HepG2 (cell line): ENCODE measurements at regions not wholly inside any gene's neighbourhood (a gene's known extent, or its start where the extent isn't known, plus 50 kb on each side); places are given as distances from the start of the nearest gene placed in this dataset.

Experiments
- ATAC-seq: fragments of 200-7000 bp; cut with Tn5 transposase; 3 replicates; pipeline ENCODE4 v1.9.1; 2020; ENCODE audit warnings: mild to moderate bottlenecking, moderate library complexity
- BruUV-seq: library from RNA; stranded (reverse); fragments of 400-500 nt; replicated peaks from 2 replicates; lab custom pipeline; 2021; lab: Mats Ljungman, UMichigan
- CTCF ChIA-PET: fragments of 300-600 bp; formaldehyde crosslinking; extraction: SDS; loops from one replicate; lab custom pipeline; 2021; ENCODE audit warnings: low total read pairs, inconsistent platforms, low intra/inter-chr PET ratio; lab: Yijun Ruan, JAX
- POLR2A ChIA-PET: fragments of 350-600 bp; sonication (Branson Sonifier 250); formaldehyde crosslinking; loops from one replicate; lab custom pipeline; 2020; ENCODE audit warnings: antibody characterized with exemption, inconsistent platforms; lab: Yijun Ruan, JAX
- DNase-seq: peaks from one replicate; pipeline ENCODE4 v3.0.0-alpha.2; 2015; ENCODE audit warnings: low spot score
- FAIRE-seq: peaks from 3 replicates; lab custom pipeline; 2011; peaks lifted over from hg19 to GRCh38; lab: Jason Lieb, UNC
- H2AFZ ChIP-seq: one replicate; pipeline ENCODE4 v1.6.1; 2011; ENCODE audit warnings: low read length, inconsistent platforms
- H3K27ac ChIP-seq: fragments of 300-600 bp; 3 replicates; pipeline ENCODE4 v1.8.0; 2011; ENCODE audit warnings: mixed run types, mild to moderate bottlenecking, mixed read lengths, low read length, inconsistent platforms; ENCODE audit not compliant: insufficient read depth; ENCODE audit errors: extremely low read length
- H3K27me3 ChIP-seq, 2 experiments: fragments of 200-600 bp in 1 of 2; 2 replicates in 1 of 2; 3 replicates in 1 of 2; pipeline versions ENCODE4 v1.6.0 to v1.8.0; 2011; ENCODE audit warnings: low read length in 2 of 2, mild to moderate bottlenecking in 2 of 2, moderate library complexity in 2 of 2, inconsistent platforms in 1 of 2; ENCODE audit not compliant: insufficient read depth in 2 of 2, control insufficient read depth in 1 of 2
- H3K36me3 ChIP-seq, 2 experiments: fragments of 200-600 bp in 1 of 2; replicated peaks in 1 of 2; 2 replicates in 1 of 2; 3 replicates in 1 of 2; pipeline versions ENCODE4 v1.5.1 to v1.8.0; 2011; ENCODE audit warnings: low read length in 2 of 2, inconsistent platforms in 1 of 2; ENCODE audit not compliant: insufficient read depth in 2 of 2, control insufficient read depth in 1 of 2
- H3K4me1 ChIP-seq: 2 replicates; pipeline ENCODE4 v1.5.1; 2012; ENCODE audit warnings: low read length, inconsistent platforms; ENCODE audit not compliant: insufficient read depth
- H3K4me2 ChIP-seq: 2 replicates; pipeline ENCODE4 v1.6.0; 2011; ENCODE audit warnings: low read depth, low read length, inconsistent platforms
- H3K4me3 ChIP-seq, 3 experiments: fragments of 200-600 bp in 1 of 3; sonication (generic), shearing (Covaris generic) in 1 of 3; replicated peaks in 1 of 3; 2 replicates each; pipeline ENCODE4 v1.5.1; 2011 to 2016; ENCODE audit warnings: low read length in 3 of 3, inconsistent platforms in 2 of 3, low read depth in 2 of 3, mild to moderate bottlenecking in 2 of 3, control low read depth in 1 of 3, mixed read lengths in 1 of 3; ENCODE audit not compliant: insufficient read depth in 1 of 3
- H3K79me2 ChIP-seq: one replicate; pipeline ENCODE4 v1.6.1; 2011; ENCODE audit warnings: low read length, inconsistent platforms; ENCODE audit not compliant: insufficient read depth
- H3K9ac ChIP-seq: 2 replicates; pipeline ENCODE4 v1.6.0; 2011; ENCODE audit warnings: mild to moderate bottlenecking, low read depth, low read length, inconsistent platforms; ENCODE audit not compliant: insufficient read depth
- H3K9me3 ChIP-seq: 2 replicates; pipeline ENCODE4 v1.5.1; 2012; ENCODE audit warnings: mild to moderate bottlenecking, low read length
- H4K20me1 ChIP-seq: 2 replicates; pipeline ENCODE4 v1.6.0; 2011; ENCODE audit warnings: inconsistent platforms, mild to moderate bottlenecking, low read length, moderate library complexity; ENCODE audit not compliant: insufficient read depth
- HDAC6 ChIP-seq: fragments of 200-600 bp; sonication (generic); IDR thresholded peaks from 2 replicates; pipeline ENCODE4 v1.7.0; 2017; ENCODE audit warnings: mild to moderate bottlenecking, antibody characterized with exemption, low read length, low read depth
- HOXA3 ChIP-seq: sonication (generic); formaldehyde crosslinking; IDR thresholded peaks from 2 replicates; pipeline ENCODE4 v1.5.0; 2020; ENCODE audit warnings: missing genetic modification reagents
- KDM6A ChIP-seq: IDR thresholded peaks from 2 replicates; pipeline ENCODE4 v1.6.1; 2016; ENCODE audit warnings: low read depth
- KLF9 ChIP-seq: IDR thresholded peaks from 2 replicates; pipeline ENCODE4 v1.6.1; 2016; ENCODE audit warnings: low read depth
- MAFK ChIP-seq, 2 experiments: IDR thresholded peaks in 1 of 2; conservative IDR thresholded peaks in 1 of 2; 2 replicates each; pipeline ENCODE4 v1.6.1; 2011; ENCODE audit warnings: improper control_type of control experiment in 2 of 2, low read length in 2 of 2
- MBD4 ChIP-seq: IDR thresholded peaks from 2 replicates; pipeline ENCODE4 v1.6.1; 2012; ENCODE audit warnings: low read length, inconsistent platforms, borderline replicate concordance
- MXD1 ChIP-seq: sonication (generic); formaldehyde crosslinking; IDR thresholded peaks from 2 replicates; pipeline ENCODE4 v1.4.0; 2020; ENCODE audit warnings: mild to moderate bottlenecking, missing genetic modification reagents
- MXD4 ChIP-seq: IDR thresholded peaks from 2 replicates; pipeline ENCODE4 v1.6.1; 2016; ENCODE audit warnings: mild to moderate bottlenecking, missing biosample characterization, missing genetic modification reagents
- MYNN ChIP-seq: sonication (generic); formaldehyde crosslinking; IDR thresholded peaks from 2 replicates; pipeline ENCODE4 v1.4.0; 2020; ENCODE audit warnings: mild to moderate bottlenecking, low read depth, missing genetic modification reagents
- NFATC3 ChIP-seq: sonication (generic); formaldehyde crosslinking; IDR thresholded peaks from 2 replicates; pipeline ENCODE4 v1.5.1; 2020; ENCODE audit warnings: mild to moderate bottlenecking, missing genetic modification reagents
- NFYB ChIP-seq: sonication (generic); formaldehyde crosslinking; IDR thresholded peaks from 2 replicates; pipeline ENCODE4 v1.4.0; 2020; ENCODE audit warnings: missing genetic modification reagents
- NR2C2 ChIP-seq: sonication (generic); formaldehyde crosslinking; IDR thresholded peaks from 2 replicates; pipeline ENCODE4 v1.4.0; 2020; ENCODE audit warnings: missing genetic modification reagents, mild to moderate bottlenecking, moderate library complexity, borderline replicate concordance
- NR3C1 ChIP-seq: sonication (generic); formaldehyde crosslinking; IDR thresholded peaks from 2 replicates; pipeline ENCODE4 v1.4.0; 2020; ENCODE audit warnings: missing genetic modification reagents
- ONECUT2 ChIP-seq: sonication (generic); formaldehyde crosslinking; IDR thresholded peaks from 2 replicates; pipeline ENCODE4 v1.4.0; 2020; ENCODE audit warnings: missing genetic modification reagents
- ZNF282 ChIP-seq: fragments of 450-650 bp; IDR thresholded peaks from 2 replicates; pipeline ENCODE4 v1.6.1; 2018; ENCODE audit not compliant: partially characterized antibody
- ZNF343 ChIP-seq: sonication (generic); formaldehyde crosslinking; IDR thresholded peaks from 2 replicates; pipeline ENCODE4 v1.4.0; 2020; ENCODE audit warnings: mild to moderate bottlenecking, missing genetic modification reagents
- ZNF788 ChIP-seq: sonication (generic); formaldehyde crosslinking; IDR thresholded peaks from 2 replicates; pipeline ENCODE4 v1.5.0; 2020; ENCODE audit warnings: mild to moderate bottlenecking, missing genetic modification reagents, borderline replicate concordance
- ZXDC ChIP-seq: sonication (generic); formaldehyde crosslinking; IDR thresholded peaks from 2 replicates; pipeline ENCODE4 v1.5.0; 2020; ENCODE audit warnings: mild to moderate bottlenecking, missing genetic modification reagents
- WGBS: methylation state at CpG from one replicate; pipeline ENCODE4 v1.1.6; 2017; ENCODE audit warnings: low lambda C conversion rate; 5-methylcytosine and 5-hydroxymethylcytosine counted together
- in situ Hi-C: cut with HindIII; loops from 2 replicates; pipeline ENCODE4 v1.10.0; 2017; ENCODE audit warnings: low pct_unique_long_range_greater_than_20kb; ENCODE audit not compliant: extremely low pct_ligation_motif_present
- intact Hi-C: fragments of 100-400 bp; cut with micrococcal nuclease; formaldehyde crosslinking; loops from one replicate; pipeline ENCODE4 v1.10.0; 2022; ENCODE audit not compliant: unreplicated experiment

GRCh38 chr3:194220901-194221326, 85.0 kb downstream of the HES1 start (continued):
- TF ChIP-seq NR2C2 (CRISPR knock-in tag), result no peak
- no peak for TF ChIP-seq ZNF343
- TF ChIP-seq NFATC3 (CRISPR knock-in tag), result no peak
- TF ChIP-seq MXD4 (CRISPR knock-in tag), result no peak
- TF ChIP-seq NFYB (CRISPR knock-in tag), result no peak
- no peak for TF ChIP-seq ZNF788 (CRISPR knock-in tag)
- no peak for TF ChIP-seq KDM6A (CRISPR knock-in tag)

GRCh38 chr3:194221336-194221735, 85.4 kb downstream of the HES1 start:
- no peaks in the 10 kb centered on the region for H3K4me1 ChIP-seq
- ChIA-PET POLR2A (no interaction called here), CTCF (no interaction called here)
- no peak overlapping the region for H3K9ac ChIP-seq
- no peaks in the 10 kb centered on the region for H3K79me2 ChIP-seq
- no peaks in the 10 kb centered on the region for H4K20me1 ChIP-seq
- H3K4me2 ChIP-seq, result no peak overlapping the region
- DNase-seq (no peak), ATAC-seq (no peak), FAIRE-seq (no peak)
- intact Hi-C loops, result no loop called here
- H3K4me3 ChIP-seq, result no peak overlapping the region
- H3K27me3 ChIP-seq, result peaks cover 4 to 39% of the 10 kb centered on the region in 2 experiments; a peak in 4 of 5 replicates
- H3K36me3 ChIP-seq, result no peaks in the 10 kb centered on the region
- in situ Hi-C loops, result no loop called here
- no peak for TF ChIP-seq KLF9
- WGBS, result 29% methylated on average over 4 of the region's 4 CpGs
- no peak overlapping the region for H2AFZ ChIP-seq
- H3K9me3 ChIP-seq, result no peaks in the 10 kb centered on the region
- H3K27ac ChIP-seq, result no peak overlapping the region
- BruUV-seq, result no TSS peak

- 71% methylated on average over 4 of the region's 4 CpGs for WGBS
- peaks cover 4 to 36% of the 10 kb centered on the region in 2 experiments; a peak in 3 of 5 replicates for H3K27me3 ChIP-seq
- no peaks in the 10 kb centered on the region for H3K79me2 ChIP-seq
- DNase-seq (no peak), ATAC-seq (no peak), FAIRE-seq (no peak)
- no TSS peak for BruUV-seq
- ChIA-PET CTCF (no interaction called here), POLR2A (no interaction called here)
- no peaks in the 10 kb centered on the region for H3K4me1 ChIP-seq
- no peaks in the 10 kb centered on the region for H3K36me3 ChIP-seq
- in situ Hi-C loops, result no loop called here
- no peak overlapping the region for H3K9ac ChIP-seq
- intact Hi-C loops, result no loop called here
- no peak overlapping the region for H3K4me3 ChIP-seq
- H4K20me1 ChIP-seq, result no peaks in the 10 kb centered on the region
- no peak overlapping the region for H3K27ac ChIP-seq
- H3K4me2 ChIP-seq, result no peak overlapping the region
- no peaks in the 10 kb centered on the region for H3K9me3 ChIP-seq
- no peak overlapping the region for H2AFZ ChIP-seq
- no peak for TF ChIP-seq HDAC6
- TF ChIP-seq MYNN (CRISPR knock-in tag), result no peak
- TF ChIP-seq ZNF282, result no peak
- TF ChIP-seq MXD1 (CRISPR knock-in tag), result no peak
- TF ChIP-seq MAFK (conservative IDR thresholded peaks at IDR 0.05 in 1 of 2, IDR thresholded peaks at IDR 0.05 in 1 of 2; ENCODE audit: low read length in 2 of 2), result no peak
- TF ChIP-seq ZXDC (CRISPR knock-in tag), result no peak
- no peak for TF ChIP-seq NR3C1 (CRISPR knock-in tag)
- no peak for TF ChIP-seq ONECUT2 (CRISPR knock-in tag)
- TF ChIP-seq MBD4, result no peak
- TF ChIP-seq HOXA3 (CRISPR knock-in tag), result no peak
These were observed 88.0 kb downstream of the HES1 start for GRCh38 chr3:194223951-194224350.
